ENCODE measurements at regions not wholly inside any gene's neighbourhood (a gene's known extent, or its start where the extent isn't known, plus 50 kb on each side); places are given as distances from the start of the nearest gene placed in this dataset.

GRCh38 chr2:220513573-220514288 lies 886.3 kb downstream of the SLC4A3 start:
- no peak for TF ChIP-seq CTCF (IDR thresholded peaks at IDR 0.05; ENCODE audit: low read length, missing control alignments)
- no peak for DNase-seq (ENCODE audit: low read depth)

DNA sequence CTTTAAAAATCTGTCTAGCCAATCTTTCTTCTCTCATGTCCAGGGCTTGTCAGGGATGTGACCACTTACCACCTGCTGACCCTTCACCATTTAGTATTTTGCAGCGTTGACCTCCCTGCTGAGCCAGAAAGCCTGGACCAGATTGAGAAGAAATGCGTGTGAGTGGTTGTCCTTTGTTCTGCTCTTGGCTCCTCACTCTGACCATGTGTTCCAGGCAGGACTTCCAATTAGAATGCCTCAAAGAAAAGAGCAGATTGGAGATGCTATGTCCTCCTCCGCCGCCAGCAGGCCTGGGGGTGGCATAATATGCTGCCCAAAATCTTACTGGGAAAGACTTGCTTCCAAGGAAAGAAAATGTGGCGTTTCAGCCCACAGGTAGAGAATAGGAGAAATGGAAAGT lies 894.1 kb downstream of the SLC4A3 start:
- no peak for DNase-seq (ENCODE audit: low read depth)
- no peak for TF ChIP-seq CTCF (IDR thresholded peaks at IDR 0.05; ENCODE audit: low read length, missing control alignments)
- no peak overlapping the region for H3K4me3 ChIP-seq (replicated peaks; ENCODE audit: low read depth, low read length)

More at GRCh38 chr2:220513573-220514288, 886.3 kb downstream of the SLC4A3 start:
- H3K4me3 ChIP-seq (replicated peaks; ENCODE audit: low read depth, low read length), result no peak overlapping the region

DNA sequence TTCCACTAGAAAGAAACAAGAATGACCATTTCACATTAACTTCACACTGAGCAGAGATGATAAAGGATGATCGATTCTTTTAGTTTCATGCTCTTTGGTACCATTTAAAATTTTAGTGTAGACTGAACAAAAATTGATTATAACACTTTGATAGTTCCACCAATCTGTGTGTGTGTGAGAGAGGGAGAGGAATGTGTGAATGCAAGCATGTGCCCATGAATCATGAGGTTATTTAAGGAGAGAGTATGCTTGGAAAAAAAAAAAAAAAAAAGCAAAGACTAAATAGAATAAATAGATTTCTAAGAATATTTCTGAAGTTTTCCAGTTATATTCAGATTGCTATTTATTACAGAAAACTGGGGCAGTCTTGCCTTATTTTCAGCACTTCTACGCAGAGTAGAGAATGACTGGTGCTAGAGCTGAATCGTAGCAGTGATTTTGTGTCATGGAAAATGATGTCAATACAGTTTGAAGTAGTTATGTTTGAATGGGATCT lies 900.8 kb downstream of the SLC4A3 start:
- DNase-seq (ENCODE audit: low read depth), result peak; percentile 11
- no peak for TF ChIP-seq CTCF (IDR thresholded peaks at IDR 0.05; ENCODE audit: low read length, missing control alignments)
- H3K4me3 ChIP-seq (replicated peaks; ENCODE audit: low read depth, low read length), result no peak overlapping the region

GRCh38 chr2:220531216-220531615 lies 903.8 kb downstream of the SLC4A3 start:
- no peak overlapping the region for H3K4me3 ChIP-seq (replicated peaks; ENCODE audit: low read depth, low read length)
- no peak for DNase-seq (ENCODE audit: low read depth)
- no peak for TF ChIP-seq CTCF (IDR thresholded peaks at IDR 0.05; ENCODE audit: low read length, missing control alignments)

GRCh38 chr2:220533485-220533884 lies 906.1 kb downstream of the SLC4A3 start:
- no peak overlapping the region for H3K4me3 ChIP-seq (replicated peaks; ENCODE audit: low read depth, low read length)
- DNase-seq (ENCODE audit: low read depth), result peak; percentile 32
- peak; percentile 24 for TF ChIP-seq CTCF (IDR thresholded peaks at IDR 0.05; ENCODE audit: low read length, missing control alignments)

- no peak for DNase-seq (ENCODE audit: low read depth)
- no peak for TF ChIP-seq CTCF (IDR thresholded peaks at IDR 0.05; ENCODE audit: low read length, missing control alignments)
- no peak overlapping the region for H3K4me3 ChIP-seq (replicated peaks; ENCODE audit: low read depth, low read length)
These were observed 912.1 kb downstream of the SLC4A3 start for GRCh38 chr2:220539481-220539880.

DNA sequence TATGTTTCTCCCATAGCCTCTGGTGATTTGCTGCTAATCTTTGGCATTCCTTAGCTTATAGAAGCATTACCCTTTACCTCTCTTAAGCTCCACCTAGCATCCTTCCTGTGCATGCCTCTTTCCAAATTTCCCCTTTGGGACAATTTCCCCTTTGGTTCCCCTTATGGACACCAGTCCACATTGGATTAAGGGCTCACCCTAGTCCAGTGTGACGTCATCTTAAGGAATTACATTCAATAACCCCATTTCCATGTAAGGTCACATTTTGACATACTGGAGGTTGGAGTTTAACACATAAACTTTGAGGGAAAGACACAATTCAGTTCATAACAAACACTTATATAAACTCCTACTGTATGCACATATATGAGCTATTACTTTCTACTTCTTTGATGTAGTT lies 916.6 kb downstream of the SLC4A3 start:
- no peak overlapping the region for H3K4me3 ChIP-seq (replicated peaks; ENCODE audit: low read depth, low read length)
- no peak for DNase-seq (ENCODE audit: low read depth)
- no peak for TF ChIP-seq CTCF (IDR thresholded peaks at IDR 0.05; ENCODE audit: low read length, missing control alignments)
